Tibial nerve (tissue), 4 donors: ENCODE measurements at regions not wholly inside any gene's neighbourhood (a gene's known extent, or its start where the extent isn't known, plus 50 kb on each side); places are given as distances from the start of the nearest gene placed in this dataset.

Source experiments
- DNase-seq, 2 donors: peaks; one replicate each; pipeline ENCODE4 v3.0.0-alpha.2; 2019; ENCODE audit warnings: low spot score in 2 of 2
- H3K27ac ChIP-seq, 4 donors: fragments of 200-600 bp; sonication (generic) in 3 of 4; one replicate each; pipeline ENCODE4 v1.5.1; 2017 to 2019; ENCODE audit warnings: mild to moderate bottlenecking in 1 of 4
- H3K27me3 ChIP-seq, 2 donors: fragments of 200-600 bp; sonication (generic) in 1 of 2; one replicate each; pipeline versions ENCODE4 v1.5.1 to v1.6.0; 2017 to 2019
- H3K36me3 ChIP-seq, 3 donors: fragments of 200-600 bp; sonication (generic); one replicate each; pipeline ENCODE4 v1.5.1; 2018 to 2019
- H3K4me1 ChIP-seq, 4 donors: fragments of 200-600 bp; sonication (generic) in 3 of 4; one replicate each; pipeline ENCODE4 v1.5.1; 2017 to 2019
- H3K4me3 ChIP-seq, 4 donors: fragments of 200-600 bp; sonication (generic) in 3 of 4; one replicate each; pipeline ENCODE4 v1.5.1; 2017 to 2019; ENCODE audit warnings: mild to moderate bottlenecking in 1 of 4, moderate library complexity in 1 of 4
- H3K9me3 ChIP-seq, 4 donors: fragments of 200-600 bp; sonication (generic) in 3 of 4; one replicate each; pipeline ENCODE4 v1.5.1; 2017 to 2019
- EP300 ChIP-seq, 2 donors: sonication (generic); formaldehyde crosslinking; IDR thresholded peaks; one replicate each; pipeline ENCODE4 v1.6.1; 2017; ENCODE audit warnings: antibody characterized with exemption in 2 of 2, mild to moderate bottlenecking in 1 of 2
- POLR2A ChIP-seq, 2 donors: fragments of 450-650 bp; IDR thresholded peaks; one replicate each; pipeline ENCODE4 v1.6.1; 2017; ENCODE audit warnings: antibody characterized with exemption in 2 of 2, mild to moderate bottlenecking in 2 of 2, moderate library complexity in 2 of 2
- WGBS, 2 donors: methylation state at CpG; one replicate each; pipeline ENCODE4 v1.1.5; 2018; 5-methylcytosine and 5-hydroxymethylcytosine counted together
- TF ChIP-seq, protein P1 (sequence below), 5 experiments: fragments of 200-600 bp in 3 of 5; fragments of 450-650 bp in 2 of 5; sonication (generic) in 3 of 5; IDR thresholded peaks; one replicate each; pipeline ENCODE4 v1.5.1; 2016 to 2019; ENCODE audit warnings: antibody characterized with exemption in 5 of 5, mild to moderate bottlenecking in 3 of 5, moderate library complexity in 2 of 5

DNA sequence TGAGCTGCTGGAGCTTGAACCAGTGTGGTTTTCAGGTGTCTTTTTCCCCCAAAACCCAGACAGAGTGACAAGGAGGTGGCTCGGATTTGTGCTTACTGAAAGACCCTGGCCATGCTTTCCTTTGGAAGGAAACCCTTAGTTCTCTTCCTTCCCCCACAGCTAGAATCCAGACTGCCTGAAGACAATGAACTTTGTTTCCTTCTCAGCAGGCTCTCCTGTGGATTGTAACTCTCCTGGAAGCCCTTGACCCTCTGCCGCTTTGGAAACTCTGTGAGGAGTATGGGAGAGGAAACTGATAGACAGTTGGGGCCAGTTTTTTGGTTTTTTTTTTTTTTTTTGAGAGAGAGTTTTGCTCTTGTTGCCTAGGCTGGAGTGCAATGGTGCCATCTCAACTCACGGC is 62.1 kb upstream of the SESN3 start:
- no peak for DNase-seq
- Histone ChIP-seq H3K9me3 (no peaks in the 10 kb centered on the region), H3K4me3 (no peak overlapping the region), H3K4me1 (peaks cover 0 to 4% (median 0%) of the 10 kb centered on the region in 4 donors), H3K27me3 (no peaks in the 10 kb centered on the region), H3K36me3 (no peaks in the 10 kb centered on the region), H3K27ac (no peak overlapping the region)
- 88 to 90% methylated on average over 3 of the region's 3 CpGs for WGBS, 2 donors
- TF ChIP-seq POLR2A (IDR thresholded peaks at IDR 0.05) (no peak), EP300 (IDR thresholded peaks at IDR 0.05) (no peak)
- TF ChIP-seq, protein P1, sequence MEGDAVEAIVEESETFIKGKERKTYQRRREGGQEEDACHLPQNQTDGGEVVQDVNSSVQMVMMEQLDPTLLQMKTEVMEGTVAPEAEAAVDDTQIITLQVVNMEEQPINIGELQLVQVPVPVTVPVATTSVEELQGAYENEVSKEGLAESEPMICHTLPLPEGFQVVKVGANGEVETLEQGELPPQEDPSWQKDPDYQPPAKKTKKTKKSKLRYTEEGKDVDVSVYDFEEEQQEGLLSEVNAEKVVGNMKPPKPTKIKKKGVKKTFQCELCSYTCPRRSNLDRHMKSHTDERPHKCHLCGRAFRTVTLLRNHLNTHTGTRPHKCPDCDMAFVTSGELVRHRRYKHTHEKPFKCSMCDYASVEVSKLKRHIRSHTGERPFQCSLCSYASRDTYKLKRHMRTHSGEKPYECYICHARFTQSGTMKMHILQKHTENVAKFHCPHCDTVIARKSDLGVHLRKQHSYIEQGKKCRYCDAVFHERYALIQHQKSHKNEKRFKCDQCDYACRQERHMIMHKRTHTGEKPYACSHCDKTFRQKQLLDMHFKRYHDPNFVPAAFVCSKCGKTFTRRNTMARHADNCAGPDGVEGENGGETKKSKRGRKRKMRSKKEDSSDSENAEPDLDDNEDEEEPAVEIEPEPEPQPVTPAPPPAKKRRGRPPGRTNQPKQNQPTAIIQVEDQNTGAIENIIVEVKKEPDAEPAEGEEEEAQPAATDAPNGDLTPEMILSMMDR (IDR thresholded peaks at IDR 0.05): no peak

- H3K9me3 ChIP-seq: no peaks in the 10 kb centered on the region
- H3K4me1 ChIP-seq: peaks cover 0 to 3% (median 0%) of the 10 kb centered on the region in 4 donors
- H3K36me3 ChIP-seq: no peaks in the 10 kb centered on the region
- no peak overlapping the region for H3K4me3 ChIP-seq
- DNase-seq: no peak
- 90% methylated on average over 4 of the region's 4 CpGs for WGBS, 2 donors
- no peak overlapping the region for H3K27ac ChIP-seq
- no peaks in the 10 kb centered on the region for H3K27me3 ChIP-seq
- no peak for TF ChIP-seq EP300 (IDR thresholded peaks at IDR 0.05)
- no peak for TF ChIP-seq POLR2A (IDR thresholded peaks at IDR 0.05)
- TF ChIP-seq, protein P1 (IDR thresholded peaks at IDR 0.05): no peak
These were observed 60.9 kb upstream of the SESN3 start for GRCh38 chr11:95291946-95292345.

DNA sequence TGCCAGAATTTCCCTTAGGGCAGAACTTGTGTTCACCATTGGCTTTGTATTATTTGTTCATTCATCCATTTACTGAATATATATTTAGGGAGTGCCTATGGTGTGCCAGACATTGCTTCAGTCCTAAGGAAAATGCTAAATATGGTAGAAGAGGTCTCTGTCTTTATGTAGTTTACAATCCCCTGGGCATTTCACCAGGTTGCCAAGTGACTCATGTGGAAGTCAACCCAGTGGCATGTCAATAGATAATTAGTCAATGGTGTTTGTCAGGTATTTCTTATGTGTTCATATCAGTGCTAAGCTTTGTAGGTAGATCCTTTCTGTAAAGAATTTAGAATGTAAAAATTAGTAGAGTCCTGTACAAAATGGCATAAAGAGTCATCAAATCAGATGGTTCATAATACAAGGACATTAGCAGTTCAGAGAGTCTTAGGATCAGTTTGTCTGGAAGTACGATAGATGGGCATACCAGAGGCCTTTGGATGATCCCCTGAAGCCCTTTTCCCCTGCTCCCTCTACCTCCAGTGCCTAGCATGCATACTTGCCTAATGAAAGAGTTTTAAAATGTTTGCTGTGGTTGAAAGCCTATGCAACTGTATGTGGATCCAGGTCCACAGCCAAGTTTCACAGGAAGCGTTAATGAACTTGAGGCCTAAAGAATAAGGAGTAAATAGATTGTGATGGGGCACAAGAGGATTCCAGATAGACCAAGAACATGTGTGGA is 58.5 kb upstream of the SESN3 start:
- 85 to 87% methylated on average over 2 of the region's 2 CpGs for WGBS, 2 donors
- Histone ChIP-seq H3K4me3 (no peak overlapping the region), H3K27me3 (no peaks in the 10 kb centered on the region), H3K36me3 (no peaks in the 10 kb centered on the region), H3K4me1 (no peaks in the 10 kb centered on the region), H3K27ac (no peak overlapping the region), H3K9me3 (no peaks in the 10 kb centered on the region)
- DNase-seq: no peak
- TF ChIP-seq EP300 (IDR thresholded peaks at IDR 0.05): no peak

- H3K27ac ChIP-seq: no peak overlapping the region
- peaks cover 0 to 15% (median 4%) of the 10 kb centered on the region in 4 donors for H3K4me1 ChIP-seq
- H3K36me3 ChIP-seq: no peaks in the 10 kb centered on the region
- no peak overlapping the region for H3K4me3 ChIP-seq
- no peaks in the 10 kb centered on the region for H3K27me3 ChIP-seq
- 81 to 89% methylated on average over 4 of the region's 4 CpGs for WGBS, 2 donors
- TF ChIP-seq, protein P1 (IDR thresholded peaks at IDR 0.05): no peak
- no peak for TF ChIP-seq POLR2A (IDR thresholded peaks at IDR 0.05)
- no peak for TF ChIP-seq EP300 (IDR thresholded peaks at IDR 0.05)
- DNase-seq: no peak
- H3K9me3 ChIP-seq: no peaks in the 10 kb centered on the region
These were observed 53.4 kb upstream of the SESN3 start for GRCh38 chr11:95284057-95285052.

- WGBS, 2 donors: 84 to 85% methylated on average over 3 of the region's 3 CpGs
- Histone ChIP-seq H3K4me1 (peaks cover 0 to 15% (median 4%) of the 10 kb centered on the region in 4 donors), H3K9me3 (no peaks in the 10 kb centered on the region), H3K27ac (no peak overlapping the region), H3K4me3 (no peak overlapping the region), H3K36me3 (no peaks in the 10 kb centered on the region), H3K27me3 (no peaks in the 10 kb centered on the region)
- no peak for DNase-seq
- TF ChIP-seq, protein P1 (IDR thresholded peaks at IDR 0.05): no peak
- TF ChIP-seq POLR2A (IDR thresholded peaks at IDR 0.05): no peak
- no peak for TF ChIP-seq EP300 (IDR thresholded peaks at IDR 0.05)
These were observed 52.6 kb upstream of the SESN3 start for GRCh38 chr11:95283650-95284049.
